ENCODE measurements at regions not wholly inside any gene's neighbourhood (a gene's known extent, or its start where the extent isn't known, plus 50 kb on each side); places are given as distances from the start of the nearest gene placed in this dataset.

- Histone ChIP-seq H3K36me3 (ENCODE audit: low read length) (no peaks in the 10 kb centered on the region), H3K9me2 (replicated peaks; ENCODE audit: insufficient read depth, low read length) (no peaks in the 10 kb centered on the region), H3F3A (ENCODE audit: insufficient read depth) (no peaks in the 10 kb centered on the region), H4K20me1 (ENCODE audit: low read depth, low read length) (no peaks in the 10 kb centered on the region), H3K27ac (ENCODE audit: low read depth, low read length) (no peak overlapping the region), H3K9me3 (ENCODE audit: insufficient read depth, low read length) (no peaks in the 10 kb centered on the region), H3K4me3 (ENCODE audit: insufficient read depth, low read length, poor library complexity, severe bottlenecking) (no peak overlapping the region), H2AFZ (ENCODE audit: low read depth, low read length, severe bottlenecking) (no peak overlapping the region), H3K4me2 (ENCODE audit: low read depth, low read length, poor library complexity, severe bottlenecking) (no peak overlapping the region), H3K79me2 (ENCODE audit: insufficient read depth, low read length) (no peaks in the 10 kb centered on the region), H3K27me3 (ENCODE audit: low read length) (no peaks in the 10 kb centered on the region), H3K9ac (ENCODE audit: low read length) (no peak overlapping the region)
- TF ChIP-seq EZH2phosphoT487 (conservative IDR thresholded peaks at IDR 0.05; ENCODE audit: low read length) (no peak), CTCF (IDR thresholded peaks at IDR 0.05; ENCODE audit: insufficient read depth, low read length, poor library complexity, severe bottlenecking) (no peak)
Measured at GRCh38 chr9:79353856-79354520, 217.8 kb upstream of the TLE4 start.

DNA sequence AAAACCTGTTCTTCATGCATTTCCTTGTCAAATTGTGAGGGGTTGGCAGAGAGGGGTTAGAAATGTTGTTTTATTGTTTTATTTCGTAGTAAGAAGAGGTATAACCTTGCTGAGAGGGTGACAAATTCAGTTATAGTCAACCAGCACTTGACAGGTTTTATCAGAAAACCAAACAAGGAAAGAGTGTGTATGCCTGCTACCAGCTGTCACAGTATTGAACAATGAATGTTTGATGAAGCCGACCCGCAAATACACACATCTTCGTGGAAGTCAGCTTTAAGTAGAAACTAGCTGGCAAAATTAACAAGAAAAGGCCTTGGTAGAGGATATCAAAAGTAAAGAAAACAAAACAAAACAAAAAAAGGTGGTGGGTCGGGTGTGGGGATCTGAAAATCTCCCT is 214.6 kb upstream of the TLE4 start:
- Histone ChIP-seq H3K36me3 (ENCODE audit: low read length) (no peaks in the 10 kb centered on the region), H3F3A (ENCODE audit: insufficient read depth) (no peaks in the 10 kb centered on the region), H3K27me3 (ENCODE audit: low read length) (no peaks in the 10 kb centered on the region), H3K4me2 (ENCODE audit: low read depth, low read length, poor library complexity, severe bottlenecking) (no peak overlapping the region), H3K9ac (ENCODE audit: low read length) (no peak overlapping the region), H3K9me3 (ENCODE audit: insufficient read depth, low read length) (no peaks in the 10 kb centered on the region), H3K79me2 (ENCODE audit: insufficient read depth, low read length) (no peaks in the 10 kb centered on the region), H3K27ac (ENCODE audit: low read depth, low read length) (no peak overlapping the region), H3K9me2 (replicated peaks; ENCODE audit: insufficient read depth, low read length) (no peaks in the 10 kb centered on the region), H3K4me3 (ENCODE audit: insufficient read depth, low read length, poor library complexity, severe bottlenecking) (no peak overlapping the region), H2AFZ (ENCODE audit: low read depth, low read length, severe bottlenecking) (no peak overlapping the region), H4K20me1 (ENCODE audit: low read depth, low read length) (no peaks in the 10 kb centered on the region)
- TF ChIP-seq EZH2phosphoT487 (conservative IDR thresholded peaks at IDR 0.05; ENCODE audit: low read length) (no peak), CTCF (IDR thresholded peaks at IDR 0.05; ENCODE audit: insufficient read depth, low read length, poor library complexity, severe bottlenecking) (no peak)

DNA sequence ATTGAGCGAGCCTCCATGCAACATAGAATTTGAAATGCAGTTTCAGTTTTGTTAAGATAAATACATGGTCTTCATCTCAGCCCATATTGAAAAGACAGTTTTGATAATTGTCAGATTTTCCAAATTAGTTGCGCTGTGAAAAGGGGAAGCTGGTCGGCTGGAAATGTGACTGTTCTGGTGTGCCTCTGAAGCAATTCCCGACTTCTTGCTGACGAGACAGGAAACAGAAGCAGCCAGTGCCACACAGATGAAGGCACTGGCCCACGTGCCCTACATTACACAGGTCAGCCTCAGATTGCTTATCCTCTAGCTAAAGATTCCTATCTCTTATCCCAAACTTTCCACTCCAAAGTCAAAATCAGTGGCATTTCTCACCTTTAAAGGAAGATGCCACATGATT is 214.1 kb upstream of the TLE4 start:
- no peaks in the 10 kb centered on the region for H3K9me3 ChIP-seq (ENCODE audit: insufficient read depth, low read length)
- H3K9me2 ChIP-seq (replicated peaks; ENCODE audit: insufficient read depth, low read length), result no peaks in the 10 kb centered on the region
- no peak overlapping the region for H3K4me3 ChIP-seq (ENCODE audit: insufficient read depth, low read length, poor library complexity, severe bottlenecking)
- no peaks in the 10 kb centered on the region for H3K27me3 ChIP-seq (ENCODE audit: low read length)
- no peak overlapping the region for H2AFZ ChIP-seq (ENCODE audit: low read depth, low read length, severe bottlenecking)
- H3K79me2 ChIP-seq (ENCODE audit: insufficient read depth, low read length), result no peaks in the 10 kb centered on the region
- H3K4me2 ChIP-seq (ENCODE audit: low read depth, low read length, poor library complexity, severe bottlenecking), result no peak overlapping the region
- H3F3A ChIP-seq (ENCODE audit: insufficient read depth), result no peaks in the 10 kb centered on the region
- H3K9ac ChIP-seq (ENCODE audit: low read length), result no peak overlapping the region
- H3K36me3 ChIP-seq (ENCODE audit: low read length), result no peaks in the 10 kb centered on the region
- no peak for TF ChIP-seq EZH2phosphoT487 (conservative IDR thresholded peaks at IDR 0.05; ENCODE audit: low read length)
- TF ChIP-seq CTCF (IDR thresholded peaks at IDR 0.05; ENCODE audit: insufficient read depth, low read length, poor library complexity, severe bottlenecking), result no peak
- no peaks in the 10 kb centered on the region for H4K20me1 ChIP-seq (ENCODE audit: low read depth, low read length)
- no peak overlapping the region for H3K27ac ChIP-seq (ENCODE audit: low read depth, low read length)
